ENCODE measurements at regions not wholly inside any gene's neighbourhood (a gene's known extent, or its start where the extent isn't known, plus 50 kb on each side); places are given as distances from the start of the nearest gene placed in this dataset.

GRCh38 chr5:44949687-44950086, 140.9 kb downstream of the MRPS30 start:
- no peak for TF ChIP-seq EZH2 (IDR thresholded peaks at IDR 0.05; ENCODE audit: borderline replicate concordance, insufficient read depth, low read length, poor library complexity, severe bottlenecking)
- TF ChIP-seq REST (IDR thresholded peaks at IDR 0.05; ENCODE audit: borderline replicate concordance), result no peak
- TF ChIP-seq MXI1 (conservative IDR thresholded peaks at IDR 0.05; ENCODE audit: poor library complexity, severe bottlenecking), result no peak
- no peak for TF ChIP-seq SMC3 (conservative IDR thresholded peaks at IDR 0.05; ENCODE audit: poor library complexity)
- no peak for TF ChIP-seq EP300 (conservative IDR thresholded peaks at IDR 0.05; ENCODE audit: poor library complexity, severe bottlenecking)
- TF ChIP-seq RAD21 (conservative IDR thresholded peaks at IDR 0.05), result no peak
- TF ChIP-seq TAF1 (IDR thresholded peaks at IDR 0.05; ENCODE audit: low read depth), result no peak
- TF ChIP-seq POLR2AphosphoS5 (IDR thresholded peaks at IDR 0.05), result no peak
- no peak for TF ChIP-seq CTCF (IDR thresholded peaks at IDR 0.05; ENCODE audit: poor library complexity, severe bottlenecking)
- Histone ChIP-seq H3K27ac (ENCODE audit: low read length) (no peak overlapping the region), H3K79me2 (replicated peaks; ENCODE audit: insufficient read depth, low read length) (no peaks in the 10 kb centered on the region), H3K4me2 (ENCODE audit: low read length) (no peak overlapping the region), H3K36me3 (ENCODE audit: insufficient read depth, low read length) (no peaks in the 10 kb centered on the region), H3K27me3 (ENCODE audit: insufficient read depth, low read depth, low read length) (no peaks in the 10 kb centered on the region), H2AFZ (ENCODE audit: low read depth, low read length) (no peak overlapping the region), H3K9me2 (ENCODE audit: insufficient read depth, low read length) (no peaks in the 10 kb centered on the region), H3K4me3 (ENCODE audit: low read length) (no peak overlapping the region), H4K20me1 (ENCODE audit: insufficient read depth) (no peaks in the 10 kb centered on the region), H3K9ac (ENCODE audit: low read length) (no peak overlapping the region), H3K9me3 (ENCODE audit: low read length) (no peaks in the 10 kb centered on the region), H3F3A (ENCODE audit: insufficient read depth, low read length, poor library complexity, severe bottlenecking) (no peaks in the 10 kb centered on the region)

- H3K9me3 ChIP-seq (ENCODE audit: low read length), result no peaks in the 10 kb centered on the region
- H3K4me3 ChIP-seq (ENCODE audit: low read length), result no peak overlapping the region
- H3K9me2 ChIP-seq (ENCODE audit: insufficient read depth, low read length), result no peaks in the 10 kb centered on the region
- no peaks in the 10 kb centered on the region for H4K20me1 ChIP-seq (ENCODE audit: insufficient read depth)
- H3K9ac ChIP-seq (ENCODE audit: low read length), result no peak overlapping the region
- no peaks in the 10 kb centered on the region for H3K27me3 ChIP-seq (ENCODE audit: insufficient read depth, low read depth, low read length)
- no peaks in the 10 kb centered on the region for H3F3A ChIP-seq (ENCODE audit: insufficient read depth, low read length, poor library complexity, severe bottlenecking)
- no peak overlapping the region for H2AFZ ChIP-seq (ENCODE audit: low read depth, low read length)
- no peak overlapping the region for H3K27ac ChIP-seq (ENCODE audit: low read length)
- no peak overlapping the region for H3K4me2 ChIP-seq (ENCODE audit: low read length)
- no peak for TF ChIP-seq EZH2 (IDR thresholded peaks at IDR 0.05; ENCODE audit: borderline replicate concordance, insufficient read depth, low read length, poor library complexity, severe bottlenecking)
- TF ChIP-seq REST (IDR thresholded peaks at IDR 0.05; ENCODE audit: borderline replicate concordance), result no peak
- no peak for TF ChIP-seq POLR2AphosphoS5 (IDR thresholded peaks at IDR 0.05)
- no peak for TF ChIP-seq SMC3 (conservative IDR thresholded peaks at IDR 0.05; ENCODE audit: poor library complexity)
- TF ChIP-seq TAF1 (IDR thresholded peaks at IDR 0.05; ENCODE audit: low read depth), result no peak
- no peak for TF ChIP-seq CTCF (IDR thresholded peaks at IDR 0.05; ENCODE audit: poor library complexity, severe bottlenecking)
- no peak for TF ChIP-seq MXI1 (conservative IDR thresholded peaks at IDR 0.05; ENCODE audit: poor library complexity, severe bottlenecking)
- no peak for TF ChIP-seq EP300 (conservative IDR thresholded peaks at IDR 0.05; ENCODE audit: poor library complexity, severe bottlenecking)
- no peak for TF ChIP-seq RAD21 (conservative IDR thresholded peaks at IDR 0.05)
- no peaks in the 10 kb centered on the region for H3K79me2 ChIP-seq (replicated peaks; ENCODE audit: insufficient read depth, low read length)
- H3K36me3 ChIP-seq (ENCODE audit: insufficient read depth, low read length), result no peaks in the 10 kb centered on the region
Observed at GRCh38 chr5:44951371-44951770, 142.6 kb downstream of the MRPS30 start.
